IMR-90 (cell line): ENCODE measurements at regions not wholly inside any gene's neighbourhood (a gene's known extent, or its start where the extent isn't known, plus 50 kb on each side); places are given as distances from the start of the nearest gene placed in this dataset.

ENCODE experiments used
- ATAC-seq: fragments of 200-7000 bp; cut with Tn5 transposase; 2 replicates; pipeline ENCODE4 v1.9.1; 2020; ENCODE audit warnings: low read depth, mild to moderate bottlenecking, moderate library complexity
- BruUV-seq: library from RNA; stranded (reverse); fragments of 400-500 nt; replicated peaks from 2 replicates; lab custom pipeline; 2021; lab: Mats Ljungman, UMichigan
- CTCF ChIA-PET: fragments of 300-600 bp; formaldehyde crosslinking; extraction: SDS; loops from one replicate; lab custom pipeline; 2021; ENCODE audit warnings: antibody characterized with exemption; lab: Yijun Ruan, JAX
- POLR2A ChIA-PET: fragments of 300-600 bp; sonication (Branson Sonifier 250); formaldehyde crosslinking; loops from one replicate; lab custom pipeline; 2022; ENCODE audit warnings: antibody characterized with exemption; ENCODE audit not compliant: unreplicated experiment; lab: Charles Lee
- DNase-seq: peaks from one replicate; pipeline ENCODE4 v3.0.0; 2013
- H2AFZ ChIP-seq: replicated peaks from 2 replicates; pipeline ENCODE3; 2013; ENCODE audit warnings: low read length, mild to moderate bottlenecking; ENCODE audit not compliant: poor library complexity
- H2AK5ac ChIP-seq: 2 replicates; pipeline ENCODE4 v1.6.1; 2013; ENCODE audit warnings: low read depth, low read length, inconsistent platforms
- H2AK9ac ChIP-seq: replicated peaks from 2 replicates; pipeline ENCODE3; 2013; ENCODE audit warnings: mild to moderate bottlenecking, low read depth, low read length, moderate library complexity; ENCODE audit not compliant: poor library complexity
- H2BK120ac ChIP-seq: 2 replicates; pipeline ENCODE4 v1.6.1; 2013; ENCODE audit warnings: low read depth, low read length, inconsistent platforms
- H2BK15ac ChIP-seq: 3 replicates; pipeline ENCODE4 v1.6.1; 2013; ENCODE audit warnings: low read depth, low read length, inconsistent platforms
- H2BK20ac ChIP-seq: 2 replicates; pipeline ENCODE4 v1.6.1; 2013; ENCODE audit warnings: low read depth, mild to moderate bottlenecking, inconsistent platforms, low read length, moderate library complexity
- H2BK5ac ChIP-seq: 2 replicates; pipeline ENCODE4 v1.6.1; 2013; ENCODE audit warnings: mild to moderate bottlenecking, low read depth, low read length, inconsistent platforms; ENCODE audit not compliant: poor library complexity, severe bottlenecking
- H3K14ac ChIP-seq: replicated peaks from 2 replicates; pipeline ENCODE4 v1.6.1; 2013; ENCODE audit warnings: low read depth, low read length, inconsistent platforms
- H3K18ac ChIP-seq: 2 replicates; pipeline ENCODE4 v1.6.1; 2013; ENCODE audit warnings: low read depth, low read length, control low read depth
- H3K23ac ChIP-seq: 2 replicates; pipeline ENCODE4 v1.6.1; 2013; ENCODE audit warnings: low read depth, low read length, inconsistent platforms
- H3K27ac ChIP-seq: 2 replicates; pipeline ENCODE4 v1.5.1; 2013; ENCODE audit warnings: mild to moderate bottlenecking, control low read depth, low read length; ENCODE audit not compliant: insufficient read depth
- H3K27me3 ChIP-seq: 2 replicates; pipeline ENCODE4 v1.6.1; 2013; ENCODE audit warnings: low read length; ENCODE audit not compliant: control insufficient read depth, insufficient read depth
- H3K36me3 ChIP-seq: 2 replicates; pipeline ENCODE4 v1.6.1; 2013; ENCODE audit warnings: low read length, mixed read lengths; ENCODE audit not compliant: control insufficient read depth, insufficient read depth
- H3K4ac ChIP-seq: 2 replicates; pipeline ENCODE4 v1.6.1; 2013; ENCODE audit warnings: low read depth, low read length, inconsistent platforms
- H3K4me1 ChIP-seq: 2 replicates; pipeline ENCODE4 v1.6.1; 2013; ENCODE audit warnings: low read length, mixed read lengths; ENCODE audit not compliant: control insufficient read depth, insufficient read depth
- H3K4me2 ChIP-seq: 2 replicates; pipeline ENCODE4 v1.6.1; 2013; ENCODE audit warnings: low read depth, mild to moderate bottlenecking, control low read depth, low read length, moderate library complexity
- H3K4me3 ChIP-seq: 2 replicates; pipeline ENCODE4 v1.5.1; 2013; ENCODE audit warnings: low read depth, mild to moderate bottlenecking, control low read depth, low read length, moderate library complexity; ENCODE audit not compliant: insufficient read depth
- H3K56ac ChIP-seq: 2 replicates; pipeline ENCODE4 v1.6.1; 2013; ENCODE audit warnings: low read length, inconsistent platforms; ENCODE audit not compliant: insufficient read depth; ENCODE audit errors: extremely low read depth
- H3K79me1 ChIP-seq, 2 experiments: 2 replicates each; pipeline ENCODE4 v1.6.1; 2013; ENCODE audit warnings: low read length in 2 of 2, inconsistent platforms in 1 of 2, low read depth in 1 of 2
- H3K9ac ChIP-seq: 2 replicates; pipeline ENCODE4 v1.6.1; 2013; ENCODE audit warnings: low read depth, low read length, control low read depth
- H3K9me1 ChIP-seq: 2 replicates; pipeline ENCODE4 v1.6.1; 2013; ENCODE audit warnings: low read length, inconsistent platforms; ENCODE audit not compliant: insufficient read depth
- H3K9me3 ChIP-seq: 2 replicates; pipeline ENCODE4 v1.6.1; 2013; ENCODE audit warnings: low read length; ENCODE audit not compliant: control insufficient read depth, insufficient read depth
- H4K20me1 ChIP-seq: 2 replicates; pipeline ENCODE4 v1.6.1; 2013; ENCODE audit warnings: low read length, inconsistent platforms; ENCODE audit not compliant: insufficient read depth
- H4K5ac ChIP-seq: 2 replicates; pipeline ENCODE4 v1.6.1; 2013; ENCODE audit warnings: mild to moderate bottlenecking, low read depth, low read length, control low read depth
- H4K8ac ChIP-seq, 2 experiments: 2 replicates each; pipeline ENCODE4 v1.6.1; 2013; ENCODE audit warnings: low read depth in 2 of 2, low read length in 2 of 2, control low read depth in 1 of 2, inconsistent platforms in 1 of 2
- H4K91ac ChIP-seq: 2 replicates; pipeline ENCODE4 v1.6.1; 2013; ENCODE audit warnings: low read depth, low read length, inconsistent platforms; ENCODE audit not compliant: insufficient read depth
- BHLHE40 ChIP-seq: fragments of 150-350 bp; IDR thresholded peaks from 2 replicates; pipeline ENCODE4 v1.6.1; 2016; ENCODE audit warnings: mild to moderate bottlenecking, low read depth, low read length
- CEBPB ChIP-seq: IDR thresholded peaks from 2 replicates; pipeline ENCODE4 v1.6.1; 2012; ENCODE audit warnings: low read depth, low read length, improper control_type of control experiment
- CHD1 ChIP-seq: IDR thresholded peaks from 2 replicates; pipeline ENCODE4 v1.6.1; 2012; ENCODE audit warnings: low read depth, low read length, improper control_type of control experiment
- CTCF ChIP-seq: conservative IDR thresholded peaks from 2 replicates; pipeline ENCODE4 v1.5.1; 2012; ENCODE audit warnings: mild to moderate bottlenecking, low read depth, low read length, improper control_type of control experiment
- ELK1 ChIP-seq: fragments of 150-350 bp; IDR thresholded peaks from 2 replicates; pipeline ENCODE4 v1.6.1; 2016; ENCODE audit warnings: low read depth, mild to moderate bottlenecking, low read length, moderate library complexity, borderline replicate concordance
- FOS ChIP-seq: fragments of 150-350 bp; IDR thresholded peaks from 2 replicates; pipeline ENCODE4 v1.6.1; 2016; ENCODE audit warnings: low read depth, low read length
- MAFK ChIP-seq: IDR thresholded peaks from 2 replicates; pipeline ENCODE4 v1.6.1; 2012; ENCODE audit warnings: low read depth, low read length, improper control_type of control experiment
- MAZ ChIP-seq: IDR thresholded peaks from 2 replicates; pipeline ENCODE4 v1.6.1; 2012; ENCODE audit warnings: low read depth, mild to moderate bottlenecking, low read length, improper control_type of control experiment, moderate library complexity, borderline replicate concordance
- MXI1 ChIP-seq: IDR thresholded peaks from 2 replicates; pipeline ENCODE4 v1.6.1; 2012; ENCODE audit warnings: low read depth, mild to moderate bottlenecking, low read length, moderate library complexity, borderline replicate concordance
- NFE2L2 ChIP-seq: fragments of 150-350 bp; IDR thresholded peaks from 2 replicates; pipeline ENCODE4 v1.6.1; 2016; ENCODE audit warnings: low read depth, mild to moderate bottlenecking, low read length
- POLR2A ChIP-seq: IDR thresholded peaks from 2 replicates; pipeline ENCODE4 v1.6.1; 2012; ENCODE audit warnings: mild to moderate bottlenecking, low read depth, low read length
- RAD21 ChIP-seq: IDR thresholded peaks from 2 replicates; pipeline ENCODE4 v1.6.1; 2012; ENCODE audit warnings: low read length, improper control_type of control experiment
- RFX5 ChIP-seq: IDR thresholded peaks from 2 replicates; pipeline ENCODE4 v1.8.0; 2012; ENCODE audit warnings: low read depth, mild to moderate bottlenecking, low read length, moderate library complexity
- SMC3 ChIP-seq: fragments of 150-350 bp; IDR thresholded peaks from 2 replicates; pipeline ENCODE4 v1.6.1; 2016; ENCODE audit warnings: low read depth, mild to moderate bottlenecking, antibody characterized with exemption, low read length, moderate library complexity
- USF2 ChIP-seq: fragments of 150-350 bp; IDR thresholded peaks from 2 replicates; pipeline ENCODE4 v1.6.1; 2017; ENCODE audit warnings: mild to moderate bottlenecking, antibody characterized with exemption, low read length, low read depth
- WGBS, 2 experiments: methylation state at CpG; one replicate each; pipeline versions ENCODE4 v1.1.5 to v1.1.7; 2013; ENCODE audit warnings: missing lambda C conversion rate in 2 of 2; ENCODE audit not compliant: insufficient read length in 1 of 2; ENCODE audit errors: extremely low coverage in 2 of 2; 5-methylcytosine and 5-hydroxymethylcytosine counted together
- dilution Hi-C: fragments of 300-500 bp; cut with HindIII; formaldehyde crosslinking; loops from one replicate; pipeline ENCODE4 v1.14.3; 2018; ENCODE audit warnings: low sequenced_read_pairs; ENCODE audit not compliant: unreplicated experiment
- in situ Hi-C: fragments of 300-500 bp; cut with MboI; formaldehyde crosslinking; loops from 3 replicates; pipeline ENCODE4 v1.14.3; 2019; ENCODE audit warnings: low sequenced_read_pairs, inconsistent platforms, mixed read lengths
- intact Hi-C: fragments of 100-400 bp; cut with micrococcal nuclease; formaldehyde crosslinking; loops from 2 replicates; pipeline ENCODE4 v1.10.0; 2022

GRCh38 chr2:6211236-6211635 is 519.1 kb downstream of the SOX11 start:
- no peak overlapping the region for H4K5ac ChIP-seq
- no TSS peak for BruUV-seq
- dilution Hi-C loops = no loop called here
- intact Hi-C loops = no loop called here
- H4K8ac ChIP-seq = no peak overlapping the region
- H3K4me1 ChIP-seq = no peaks in the 10 kb centered on the region
- TF ChIP-seq BHLHE40 = no peak
- no peak for TF ChIP-seq POLR2A
- TF ChIP-seq CHD1 = no peak
- TF ChIP-seq SMC3 = no peak
- TF ChIP-seq RFX5 = no peak
- no peak for TF ChIP-seq USF2
- TF ChIP-seq CEBPB = no peak
- TF ChIP-seq RAD21 = no peak
- TF ChIP-seq FOS = no peak
- TF ChIP-seq MAFK = no peak
- no peak for TF ChIP-seq ELK1
- TF ChIP-seq NFE2L2 = no peak
- TF ChIP-seq MXI1 = no peak
- no peak for TF ChIP-seq CTCF
- no peak for TF ChIP-seq MAZ
- DNase-seq = no peak
- H3K9me3 ChIP-seq = no peaks in the 10 kb centered on the region
- no peak overlapping the region for H3K14ac ChIP-seq
- no peak overlapping the region for H3K4ac ChIP-seq
- H3K27me3 ChIP-seq = no peaks in the 10 kb centered on the region
- no peak overlapping the region for H3K56ac ChIP-seq
- H3K18ac ChIP-seq = no peak overlapping the region
- ChIA-PET CTCF (no interaction called here), POLR2A (no interaction called here)
- no peak overlapping the region for H2BK20ac ChIP-seq
- no peaks in the 10 kb centered on the region for H3K79me1 ChIP-seq
- no peak overlapping the region for H2AK5ac ChIP-seq
- in situ Hi-C loops = no loop called here
- no peak overlapping the region for H2BK15ac ChIP-seq
- no peaks in the 10 kb centered on the region for H3K36me3 ChIP-seq
- no peaks in the 10 kb centered on the region for H3K9me1 ChIP-seq
- H3K9ac ChIP-seq = no peak overlapping the region
- H4K91ac ChIP-seq = no peak overlapping the region
- H2AK9ac ChIP-seq = no peak overlapping the region
- H2BK120ac ChIP-seq = no peak overlapping the region
- H3K4me3 ChIP-seq = no peak overlapping the region
- H2BK5ac ChIP-seq = no peak overlapping the region
- no peak overlapping the region for H3K23ac ChIP-seq
- no peak overlapping the region for H3K4me2 ChIP-seq
- no peaks in the 10 kb centered on the region for H4K20me1 ChIP-seq
- H2AFZ ChIP-seq = no peak overlapping the region
- no peak for ATAC-seq
- no peak overlapping the region for H3K27ac ChIP-seq
- WGBS, 2 experiments = no CpG with 5 or more reads among the region's 1 CpG
